ENCODE measurements at regions not wholly inside any gene's neighbourhood (a gene's known extent, or its start where the extent isn't known, plus 50 kb on each side); places are given as distances from the start of the nearest gene placed in this dataset.

DNA sequence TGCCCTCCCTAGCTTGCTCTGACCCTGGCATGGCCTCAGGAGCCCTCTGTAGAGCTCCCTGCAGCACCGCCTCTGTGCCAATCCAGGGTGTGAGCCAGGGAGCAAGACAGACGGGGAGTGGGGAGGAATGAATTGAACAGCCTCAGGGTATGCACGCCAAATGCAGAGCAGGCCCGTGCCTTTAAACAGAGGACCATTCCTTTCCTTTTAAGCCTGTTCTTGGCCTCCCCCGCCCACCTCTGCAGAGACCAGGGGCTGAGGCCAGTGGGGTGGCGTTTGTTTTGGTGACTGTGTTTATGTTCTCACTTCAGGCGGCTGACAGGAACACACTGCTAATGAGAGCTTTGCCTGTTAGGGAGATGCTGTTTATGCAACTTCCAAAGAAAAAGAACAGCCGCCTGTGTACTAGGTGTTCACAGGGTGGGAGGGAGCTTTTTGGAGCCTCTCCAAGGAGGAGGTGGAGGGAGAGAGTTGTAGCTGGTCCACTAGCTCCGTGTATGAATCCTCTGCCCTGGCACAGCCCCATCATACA, 528.1 kb upstream of the DPP6 start:
- Histone ChIP-seq H3K27me3 (ENCODE audit: control insufficient read depth, insufficient read depth, low read length) (no peaks in the 10 kb centered on the region), H3K36me3 (ENCODE audit: control insufficient read depth, insufficient read depth, low read length) (no peaks in the 10 kb centered on the region), H3K4me3 (ENCODE audit: low read depth, low read length) (no peak overlapping the region)
- no peak for DNase-seq (ENCODE audit: low read depth)
- TF ChIP-seq, protein P1, sequence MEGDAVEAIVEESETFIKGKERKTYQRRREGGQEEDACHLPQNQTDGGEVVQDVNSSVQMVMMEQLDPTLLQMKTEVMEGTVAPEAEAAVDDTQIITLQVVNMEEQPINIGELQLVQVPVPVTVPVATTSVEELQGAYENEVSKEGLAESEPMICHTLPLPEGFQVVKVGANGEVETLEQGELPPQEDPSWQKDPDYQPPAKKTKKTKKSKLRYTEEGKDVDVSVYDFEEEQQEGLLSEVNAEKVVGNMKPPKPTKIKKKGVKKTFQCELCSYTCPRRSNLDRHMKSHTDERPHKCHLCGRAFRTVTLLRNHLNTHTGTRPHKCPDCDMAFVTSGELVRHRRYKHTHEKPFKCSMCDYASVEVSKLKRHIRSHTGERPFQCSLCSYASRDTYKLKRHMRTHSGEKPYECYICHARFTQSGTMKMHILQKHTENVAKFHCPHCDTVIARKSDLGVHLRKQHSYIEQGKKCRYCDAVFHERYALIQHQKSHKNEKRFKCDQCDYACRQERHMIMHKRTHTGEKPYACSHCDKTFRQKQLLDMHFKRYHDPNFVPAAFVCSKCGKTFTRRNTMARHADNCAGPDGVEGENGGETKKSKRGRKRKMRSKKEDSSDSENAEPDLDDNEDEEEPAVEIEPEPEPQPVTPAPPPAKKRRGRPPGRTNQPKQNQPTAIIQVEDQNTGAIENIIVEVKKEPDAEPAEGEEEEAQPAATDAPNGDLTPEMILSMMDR (IDR thresholded peaks at IDR 0.05; ENCODE audit: insufficient read depth, low read depth, low read length): no peak
- POLR2A ChIA-PET: no interaction called here
- CTCF ChIA-PET: no interaction called here

DNA sequence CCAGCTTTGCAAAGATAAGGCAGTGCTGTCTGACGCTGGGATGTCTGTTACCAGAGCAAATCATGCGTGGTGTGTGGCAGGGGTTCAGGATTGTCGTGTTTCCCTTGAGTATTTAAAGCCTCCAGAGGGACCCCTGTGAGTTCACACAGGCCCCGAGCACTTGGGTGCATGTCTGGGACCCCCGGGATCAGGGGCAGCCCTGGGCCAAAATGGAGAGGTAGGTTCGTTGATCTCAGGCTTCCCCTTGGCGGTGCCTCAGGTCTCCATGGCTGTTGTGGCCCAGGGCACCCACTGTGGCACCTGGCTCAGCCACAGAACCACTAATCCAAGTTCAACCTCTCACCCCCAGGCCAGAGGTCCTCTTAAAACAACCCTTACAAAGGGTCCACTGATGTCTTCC, 523.1 kb upstream of the DPP6 start:
- TF ChIP-seq, protein P1 (IDR thresholded peaks at IDR 0.05; ENCODE audit: insufficient read depth, low read depth, low read length): no peak
- DNase-seq (ENCODE audit: low read depth): no peak
- no peaks in the 10 kb centered on the region for H3K36me3 ChIP-seq (ENCODE audit: control insufficient read depth, insufficient read depth, low read length)
- H3K4me3 ChIP-seq (ENCODE audit: low read depth, low read length): no peak overlapping the region
- no peaks in the 10 kb centered on the region for H3K27me3 ChIP-seq (ENCODE audit: control insufficient read depth, insufficient read depth, low read length)
- ChIA-PET POLR2A (no interaction called here), CTCF (no interaction called here)

DNA sequence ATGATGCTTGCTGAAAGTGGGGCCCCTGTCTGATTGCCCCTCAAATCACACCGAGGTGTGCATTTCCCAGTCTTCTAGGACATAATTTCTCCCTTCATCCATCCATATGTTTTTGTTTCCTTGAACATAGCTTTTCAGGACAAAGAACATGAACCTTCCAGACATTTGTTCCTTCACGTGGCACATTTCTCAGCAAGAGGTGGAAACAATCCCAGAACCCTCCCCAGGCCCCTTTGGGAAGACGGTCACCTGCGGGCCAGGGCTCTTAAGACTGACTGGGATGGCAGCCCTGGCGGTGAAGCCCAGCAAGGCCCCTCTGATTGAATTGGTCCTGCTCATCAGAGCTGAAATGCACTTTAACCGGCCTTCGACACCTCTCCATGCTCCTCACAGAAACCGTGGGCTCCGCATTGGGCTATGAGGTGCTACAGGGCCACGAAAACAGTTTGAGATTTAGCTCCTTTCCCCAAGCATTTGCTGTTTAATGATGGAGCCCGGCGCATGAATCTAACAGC, 522.5 kb upstream of the DPP6 start:
- CTCF ChIA-PET: no interaction called here
- no peak for DNase-seq (ENCODE audit: low read depth)
- Histone ChIP-seq H3K27me3 (ENCODE audit: control insufficient read depth, insufficient read depth, low read length) (no peaks in the 10 kb centered on the region), H3K4me3 (ENCODE audit: low read depth, low read length) (no peak overlapping the region), H3K36me3 (ENCODE audit: control insufficient read depth, insufficient read depth, low read length) (no peaks in the 10 kb centered on the region)
- POLR2A ChIA-PET: no interaction called here
- TF ChIP-seq, protein P1 (IDR thresholded peaks at IDR 0.05; ENCODE audit: insufficient read depth, low read depth, low read length): no peak

DNA sequence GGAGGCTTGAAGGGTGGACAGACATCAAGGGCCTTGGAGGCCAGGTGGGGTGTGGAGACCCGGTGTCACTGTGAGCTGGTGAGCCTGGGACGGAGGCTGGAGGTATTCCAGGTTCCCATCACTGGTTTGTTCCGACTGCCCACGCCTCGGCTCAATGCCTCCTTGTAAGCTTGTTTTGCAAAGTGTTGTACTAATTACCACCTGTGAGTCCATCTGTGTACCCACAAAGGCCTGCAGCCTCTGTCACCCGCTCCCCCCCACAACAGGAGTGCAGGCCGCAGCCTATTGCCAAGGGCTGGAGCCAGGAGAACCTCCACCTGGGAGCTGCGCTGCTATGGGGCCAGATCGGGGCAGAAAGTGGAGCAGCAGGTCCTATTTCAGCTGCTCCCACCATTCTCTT, 521.8 kb upstream of the DPP6 start:
- DNase-seq (ENCODE audit: low read depth): no peak
- POLR2A ChIA-PET: no interaction called here
- no peaks in the 10 kb centered on the region for H3K36me3 ChIP-seq (ENCODE audit: control insufficient read depth, insufficient read depth, low read length)

DNA sequence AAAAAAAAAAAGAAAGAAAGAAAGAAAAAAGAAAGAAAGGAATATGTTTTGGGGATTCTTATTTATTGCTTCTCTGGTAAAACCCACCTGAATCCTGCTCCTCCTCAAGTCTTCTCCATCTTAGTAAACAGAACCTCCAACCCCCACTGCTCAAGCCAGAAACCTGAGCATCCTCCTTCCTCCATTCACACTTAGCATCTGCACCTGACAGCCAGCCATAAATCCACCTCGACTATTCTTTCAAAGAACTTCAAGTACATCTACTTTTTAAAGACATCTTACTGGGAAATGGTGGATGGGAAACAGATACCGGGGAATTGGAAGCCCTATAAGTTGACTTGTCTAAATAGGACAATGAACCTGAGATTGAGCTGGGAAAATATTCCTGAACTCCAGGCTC, 519.9 kb upstream of the DPP6 start:
- DNase-seq (ENCODE audit: low read depth): no peak
- ChIA-PET POLR2A (no interaction called here), CTCF (no interaction called here)
- no peaks in the 10 kb centered on the region for H3K27me3 ChIP-seq (ENCODE audit: control insufficient read depth, insufficient read depth, low read length)
- H3K4me3 ChIP-seq (ENCODE audit: low read depth, low read length): no peak overlapping the region
- no peaks in the 10 kb centered on the region for H3K36me3 ChIP-seq (ENCODE audit: control insufficient read depth, insufficient read depth, low read length)
- TF ChIP-seq, protein P1 (IDR thresholded peaks at IDR 0.05; ENCODE audit: insufficient read depth, low read depth, low read length): no peak

More for the DNA sequence above, 521.8 kb upstream of the DPP6 start:
- Histone ChIP-seq H3K4me3 (ENCODE audit: low read depth, low read length) (no peak overlapping the region), H3K27me3 (ENCODE audit: control insufficient read depth, insufficient read depth, low read length) (no peaks in the 10 kb centered on the region)
- TF ChIP-seq, protein P1 (IDR thresholded peaks at IDR 0.05; ENCODE audit: insufficient read depth, low read depth, low read length): no peak
- CTCF ChIA-PET: no interaction called here

Measured in BJ (cell line).